ENCODE measurements at regions not wholly inside any gene's neighbourhood (a gene's known extent, or its start where the extent isn't known, plus 50 kb on each side); places are given as distances from the start of the nearest gene placed in this dataset.

DNA sequence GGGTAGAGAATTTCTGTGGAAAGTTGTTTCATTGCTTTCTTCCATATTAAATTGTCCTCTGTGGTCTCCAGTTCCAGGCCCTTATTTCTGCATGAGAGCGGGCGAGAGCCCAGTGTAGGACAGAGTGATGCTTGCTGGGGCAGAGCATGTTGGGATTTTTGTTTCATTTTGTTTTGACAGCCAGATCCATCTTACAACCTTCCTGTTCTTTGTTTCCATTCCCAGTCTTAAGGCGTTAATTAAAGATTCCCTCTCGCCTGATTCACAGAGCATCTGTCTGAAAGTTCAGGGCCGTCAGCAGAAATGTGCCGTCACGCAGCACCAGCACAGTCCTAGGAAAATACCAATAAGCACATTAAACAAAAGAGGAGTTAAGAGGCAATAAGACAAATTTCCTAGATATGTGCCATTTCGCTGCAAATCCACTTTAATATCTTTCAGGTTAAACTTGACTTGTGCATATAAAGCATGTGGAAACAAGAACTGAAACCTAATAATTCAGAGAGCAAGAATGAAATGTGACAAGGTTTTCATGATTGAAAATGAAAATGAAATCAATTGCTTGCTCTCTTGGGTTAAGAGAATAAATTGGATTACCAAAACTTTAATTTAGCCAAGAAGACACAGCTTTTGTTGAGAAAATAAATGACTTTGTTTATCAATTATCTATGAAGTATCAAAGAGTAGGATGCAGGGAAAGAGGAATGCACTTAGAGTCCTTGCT lies 210.7 kb upstream of the SLC10A2 start:
- Histone ChIP-seq H4K20me1 (ENCODE audit: insufficient read depth) (no peaks in the 10 kb centered on the region), H3K27me3 (ENCODE audit: insufficient read depth, low read length) (no peaks in the 10 kb centered on the region), H3K79me2 (ENCODE audit: insufficient read depth, low read length) (no peaks in the 10 kb centered on the region), H3K4me2 (ENCODE audit: low read length) (no peak overlapping the region), H3K27ac (ENCODE audit: low read depth, low read length) (no peak overlapping the region), H3K9me3 (ENCODE audit: control insufficient read depth in 1 of 2, insufficient read depth in 1 of 2, low read depth in 1 of 2, low read length in 2 of 2) (peaks cover 0 to 3% of the 10 kb centered on the region in 2 experiments; a peak in 2 of 4 replicates), H3K36me3 (ENCODE audit: control insufficient read depth in 1 of 2, insufficient read depth in 2 of 2, low read length in 2 of 2) (no peaks in the 10 kb centered on the region), H2AFZ (ENCODE audit: low read depth, low read length, poor library complexity, severe bottlenecking) (no peak overlapping the region), H3K4me1 (ENCODE audit: control insufficient read depth in 1 of 2, insufficient read depth in 2 of 2, low read length in 2 of 2) (no peaks in the 10 kb centered on the region), H3K9me2 (ENCODE audit: insufficient read depth) (no peaks in the 10 kb centered on the region), H3K4me3 (replicated peaks in 1 of 2; ENCODE audit: low read depth in 1 of 2, low read length in 2 of 2) (no peak overlapping the region), H3K9ac (ENCODE audit: low read length) (no peak overlapping the region)
- no TSS peak for BruUV-seq (replicated peaks)
- POLR2A ChIA-PET = no interaction called here
- DNase-seq (ENCODE audit: low read depth, low spot score) (no peak), ATAC-seq (no peak)
- TF ChIP-seq ELF1 (IDR thresholded peaks at IDR 0.05; ENCODE audit: borderline replicate concordance, low read depth) (no peak), EGR1 (IDR thresholded peaks at IDR 0.05; ENCODE audit: low read depth) (no peak), JUND (IDR thresholded peaks at IDR 0.05) (no peak), YY1 (IDR thresholded peaks at IDR 0.05; ENCODE audit: extremely low read depth, insufficient replicate concordance, low read depth, low read length) (no peak), RAD21 (IDR thresholded peaks at IDR 0.05; ENCODE audit: low read depth) (no peak), POLR2A (IDR thresholded peaks at IDR 0.05; ENCODE audit: borderline replicate concordance, extremely low read depth, insufficient read depth, insufficient read length) (no peak), FOSL1 (IDR thresholded peaks at IDR 0.05; ENCODE audit: low read depth) (no peak), EZH2 (IDR thresholded peaks at IDR 0.05) (no peak), SRF (IDR thresholded peaks at IDR 0.05; ENCODE audit: low read depth) (no peak), SP1 (IDR thresholded peaks at IDR 0.05; ENCODE audit: low read depth) (no peak), ZFX (IDR thresholded peaks at IDR 0.05) (no peak), CBX3 (IDR thresholded peaks at IDR 0.05; ENCODE audit: low read depth) (no peak)
- TF ChIP-seq, protein P1, sequence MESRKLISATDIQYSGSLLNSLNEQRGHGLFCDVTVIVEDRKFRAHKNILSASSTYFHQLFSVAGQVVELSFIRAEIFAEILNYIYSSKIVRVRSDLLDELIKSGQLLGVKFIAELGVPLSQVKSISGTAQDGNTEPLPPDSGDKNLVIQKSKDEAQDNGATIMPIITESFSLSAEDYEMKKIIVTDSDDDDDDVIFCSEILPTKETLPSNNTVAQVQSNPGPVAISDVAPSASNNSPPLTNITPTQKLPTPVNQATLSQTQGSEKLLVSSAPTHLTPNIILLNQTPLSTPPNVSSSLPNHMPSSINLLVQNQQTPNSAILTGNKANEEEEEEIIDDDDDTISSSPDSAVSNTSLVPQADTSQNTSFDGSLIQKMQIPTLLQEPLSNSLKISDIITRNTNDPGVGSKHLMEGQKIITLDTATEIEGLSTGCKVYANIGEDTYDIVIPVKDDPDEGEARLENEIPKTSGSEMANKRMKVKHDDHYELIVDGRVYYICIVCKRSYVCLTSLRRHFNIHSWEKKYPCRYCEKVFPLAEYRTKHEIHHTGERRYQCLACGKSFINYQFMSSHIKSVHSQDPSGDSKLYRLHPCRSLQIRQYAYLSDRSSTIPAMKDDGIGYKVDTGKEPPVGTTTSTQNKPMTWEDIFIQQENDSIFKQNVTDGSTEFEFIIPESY (IDR thresholded peaks at IDR 0.05; ENCODE audit: extremely low read depth, insufficient replicate concordance, low read length) = no peak
- TF ChIP-seq, protein P2, sequence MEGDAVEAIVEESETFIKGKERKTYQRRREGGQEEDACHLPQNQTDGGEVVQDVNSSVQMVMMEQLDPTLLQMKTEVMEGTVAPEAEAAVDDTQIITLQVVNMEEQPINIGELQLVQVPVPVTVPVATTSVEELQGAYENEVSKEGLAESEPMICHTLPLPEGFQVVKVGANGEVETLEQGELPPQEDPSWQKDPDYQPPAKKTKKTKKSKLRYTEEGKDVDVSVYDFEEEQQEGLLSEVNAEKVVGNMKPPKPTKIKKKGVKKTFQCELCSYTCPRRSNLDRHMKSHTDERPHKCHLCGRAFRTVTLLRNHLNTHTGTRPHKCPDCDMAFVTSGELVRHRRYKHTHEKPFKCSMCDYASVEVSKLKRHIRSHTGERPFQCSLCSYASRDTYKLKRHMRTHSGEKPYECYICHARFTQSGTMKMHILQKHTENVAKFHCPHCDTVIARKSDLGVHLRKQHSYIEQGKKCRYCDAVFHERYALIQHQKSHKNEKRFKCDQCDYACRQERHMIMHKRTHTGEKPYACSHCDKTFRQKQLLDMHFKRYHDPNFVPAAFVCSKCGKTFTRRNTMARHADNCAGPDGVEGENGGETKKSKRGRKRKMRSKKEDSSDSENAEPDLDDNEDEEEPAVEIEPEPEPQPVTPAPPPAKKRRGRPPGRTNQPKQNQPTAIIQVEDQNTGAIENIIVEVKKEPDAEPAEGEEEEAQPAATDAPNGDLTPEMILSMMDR (IDR thresholded peaks at IDR 0.05 in 2 of 3, conservative IDR thresholded peaks at IDR 0.05 in 1 of 3; ENCODE audit: borderline replicate concordance in 1 of 3, insufficient read depth in 1 of 3, low read depth in 2 of 3, low read length in 2 of 3) = no peak
- TF ChIP-seq, protein P3, sequence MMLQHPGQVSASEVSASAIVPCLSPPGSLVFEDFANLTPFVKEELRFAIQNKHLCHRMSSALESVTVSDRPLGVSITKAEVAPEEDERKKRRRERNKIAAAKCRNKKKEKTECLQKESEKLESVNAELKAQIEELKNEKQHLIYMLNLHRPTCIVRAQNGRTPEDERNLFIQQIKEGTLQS (IDR thresholded peaks at IDR 0.05) = no peak
- TF ChIP-seq, protein P4, sequence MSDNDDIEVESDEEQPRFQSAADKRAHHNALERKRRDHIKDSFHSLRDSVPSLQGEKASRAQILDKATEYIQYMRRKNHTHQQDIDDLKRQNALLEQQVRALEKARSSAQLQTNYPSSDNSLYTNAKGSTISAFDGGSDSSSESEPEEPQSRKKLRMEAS (IDR thresholded peaks at IDR 0.05) = no peak
- TF ChIP-seq, protein P5, sequence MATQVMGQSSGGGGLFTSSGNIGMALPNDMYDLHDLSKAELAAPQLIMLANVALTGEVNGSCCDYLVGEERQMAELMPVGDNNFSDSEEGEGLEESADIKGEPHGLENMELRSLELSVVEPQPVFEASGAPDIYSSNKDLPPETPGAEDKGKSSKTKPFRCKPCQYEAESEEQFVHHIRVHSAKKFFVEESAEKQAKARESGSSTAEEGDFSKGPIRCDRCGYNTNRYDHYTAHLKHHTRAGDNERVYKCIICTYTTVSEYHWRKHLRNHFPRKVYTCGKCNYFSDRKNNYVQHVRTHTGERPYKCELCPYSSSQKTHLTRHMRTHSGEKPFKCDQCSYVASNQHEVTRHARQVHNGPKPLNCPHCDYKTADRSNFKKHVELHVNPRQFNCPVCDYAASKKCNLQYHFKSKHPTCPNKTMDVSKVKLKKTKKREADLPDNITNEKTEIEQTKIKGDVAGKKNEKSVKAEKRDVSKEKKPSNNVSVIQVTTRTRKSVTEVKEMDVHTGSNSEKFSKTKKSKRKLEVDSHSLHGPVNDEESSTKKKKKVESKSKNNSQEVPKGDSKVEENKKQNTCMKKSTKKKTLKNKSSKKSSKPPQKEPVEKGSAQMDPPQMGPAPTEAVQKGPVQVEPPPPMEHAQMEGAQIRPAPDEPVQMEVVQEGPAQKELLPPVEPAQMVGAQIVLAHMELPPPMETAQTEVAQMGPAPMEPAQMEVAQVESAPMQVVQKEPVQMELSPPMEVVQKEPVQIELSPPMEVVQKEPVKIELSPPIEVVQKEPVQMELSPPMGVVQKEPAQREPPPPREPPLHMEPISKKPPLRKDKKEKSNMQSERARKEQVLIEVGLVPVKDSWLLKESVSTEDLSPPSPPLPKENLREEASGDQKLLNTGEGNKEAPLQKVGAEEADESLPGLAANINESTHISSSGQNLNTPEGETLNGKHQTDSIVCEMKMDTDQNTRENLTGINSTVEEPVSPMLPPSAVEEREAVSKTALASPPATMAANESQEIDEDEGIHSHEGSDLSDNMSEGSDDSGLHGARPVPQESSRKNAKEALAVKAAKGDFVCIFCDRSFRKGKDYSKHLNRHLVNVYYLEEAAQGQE (IDR thresholded peaks at IDR 0.05; ENCODE audit: low read depth) = no peak
- CTCF ChIA-PET = no interaction called here
- intact Hi-C loops (cut with micrococcal nuclease) = no loop called here
- RAD21 ChIA-PET (ENCODE audit: low non-redundant PET in 1 of 2, low total read pairs in 2 of 2, uncharacterized antibody in 2 of 2, unreplicated experiment in 2 of 2) = no interaction called here

Measured in HCT116 (cell line).